CD14-positive monocyte (primary cell): ENCODE measurements at regions not wholly inside any gene's neighbourhood (a gene's known extent, or its start where the extent isn't known, plus 50 kb on each side); places are given as distances from the start of the nearest gene placed in this dataset.

ENCODE experiments used
- DNase-seq, 3 donors: peaks; one replicate each; pipeline ENCODE4 v3.0.0-alpha.2; 2011 to 2022
- H2AFZ ChIP-seq: 2 replicates; pipeline ENCODE4 v1.6.0; 2012; ENCODE audit warnings: mild to moderate bottlenecking, low read depth, low read length, inconsistent platforms; ENCODE audit not compliant: insufficient read depth, poor library complexity, severe bottlenecking
- H3K27ac ChIP-seq, 2 donors: 1 replicate in 1 of 2; 2 replicates in 1 of 2; pipeline ENCODE4 v1.5.1; 2012 to 2013; ENCODE audit warnings: low read length in 2 of 2, control low read depth in 1 of 2, inconsistent platforms in 1 of 2, low read depth in 1 of 2, mild to moderate bottlenecking in 1 of 2
- H3K27me3 ChIP-seq, 2 donors: one replicate each; pipeline versions ENCODE4 v1.6.0 to v1.6.1; 2011 to 2013; ENCODE audit warnings: low read length in 2 of 2; ENCODE audit not compliant: control insufficient read depth in 2 of 2, insufficient read depth in 2 of 2
- H3K36me3 ChIP-seq, 2 donors: replicated peaks in 1 of 2; 1 replicate in 1 of 2; 2 replicates in 1 of 2; pipeline versions ENCODE4 v1.5.1 to v1.6.1; 2012 to 2013; ENCODE audit warnings: low read length in 2 of 2, control low read depth in 1 of 2, inconsistent platforms in 1 of 2, mild to moderate bottlenecking in 1 of 2; ENCODE audit not compliant: insufficient read depth in 2 of 2, control insufficient read depth in 1 of 2
- H3K4me1 ChIP-seq, 2 donors: 1 replicate in 1 of 2; 2 replicates in 1 of 2; pipeline versions ENCODE4 v1.5.1 to v1.6.1; 2012 to 2013; ENCODE audit warnings: low read length in 2 of 2, control low read depth in 1 of 2, inconsistent platforms in 1 of 2, mild to moderate bottlenecking in 1 of 2, moderate library complexity in 1 of 2; ENCODE audit not compliant: insufficient read depth in 2 of 2, control insufficient read depth in 1 of 2
- H3K4me2 ChIP-seq: replicated peaks from 2 replicates; pipeline ENCODE3; 2012; ENCODE audit warnings: low read length, moderate library complexity, mild to moderate bottlenecking; ENCODE audit not compliant: poor library complexity, severe bottlenecking; ENCODE audit errors: extremely low read depth
- H3K4me3 ChIP-seq, 3 experiments: fragments of 200-600 bp in 1 of 3; sonication (generic) in 1 of 3; replicated peaks in 1 of 3; 1 replicate in 2 of 3; 2 replicates in 1 of 3; pipeline ENCODE4 v1.5.1; 2011 to 2013; ENCODE audit warnings: low read length in 3 of 3, mild to moderate bottlenecking in 3 of 3, control low read depth in 2 of 3, low read depth in 2 of 3, inconsistent platforms in 1 of 3, moderate library complexity in 1 of 3
- H3K79me2 ChIP-seq: 2 replicates; pipeline ENCODE4 v1.6.0; 2012; ENCODE audit warnings: mild to moderate bottlenecking, control low read depth, inconsistent platforms, low read length, moderate library complexity; ENCODE audit not compliant: insufficient read depth
- H3K9ac ChIP-seq: 2 replicates; pipeline ENCODE4 v1.6.0; 2017; ENCODE audit warnings: low read length, mild to moderate bottlenecking; ENCODE audit not compliant: insufficient read depth, poor library complexity, severe bottlenecking
- H3K9me3 ChIP-seq, 2 donors: replicated peaks in 1 of 2; 1 replicate in 1 of 2; 2 replicates in 1 of 2; pipeline versions ENCODE4 v1.5.1 to v1.6.1; 2012 to 2013; ENCODE audit warnings: low read length in 2 of 2, control low read depth in 1 of 2; ENCODE audit not compliant: control insufficient read depth in 1 of 2, insufficient read depth in 1 of 2
- H4K20me1 ChIP-seq: 2 replicates; pipeline ENCODE4 v1.6.0; 2012; ENCODE audit warnings: mild to moderate bottlenecking, low read length, control low read depth, moderate library complexity; ENCODE audit not compliant: insufficient read depth
- H3K27ac Mint-ChIP-seq, 7 donors: one replicate each; pipeline ENCODE4 v1.8.0; 2020; ENCODE audit warnings: mild to moderate bottlenecking in 7 of 7, mixed read lengths in 7 of 7, moderate library complexity in 6 of 7, inconsistent platforms in 2 of 7
- H3K27me3 Mint-ChIP-seq, 3 donors: one replicate each; pipeline ENCODE4 v1.8.0; 2021 to 2022; ENCODE audit warnings: low read depth in 3 of 3, mild to moderate bottlenecking in 3 of 3, mixed read lengths in 3 of 3, moderate library complexity in 3 of 3, inconsistent platforms in 1 of 3
- H3K36me3 Mint-ChIP-seq, 2 donors: one replicate each; pipeline ENCODE4 v1.8.0; 2020; ENCODE audit warnings: mixed read lengths in 2 of 2, inconsistent platforms in 1 of 2, mild to moderate bottlenecking in 1 of 2
- H3K4me1 Mint-ChIP-seq: one replicate; pipeline ENCODE4 v1.8.0; 2020; ENCODE audit warnings: mild to moderate bottlenecking, mixed read lengths
- H3K4me3 Mint-ChIP-seq, 2 donors: one replicate each; pipeline ENCODE4 v1.8.0; 2020; ENCODE audit warnings: mild to moderate bottlenecking in 2 of 2, mixed read lengths in 2 of 2, moderate library complexity in 1 of 2
- H3K9me3 Mint-ChIP-seq, 7 donors: one replicate each; pipeline ENCODE4 v1.8.0; 2020 to 2022; ENCODE audit warnings: mixed read lengths in 7 of 7, mild to moderate bottlenecking in 6 of 7, moderate library complexity in 6 of 7, inconsistent platforms in 2 of 7
- WGBS: methylation state at CpG from one replicate; pipeline ENCODE4 v1.1.5; 2013; ENCODE audit warnings: missing lambda C conversion rate; ENCODE audit not compliant: insufficient coverage; 5-methylcytosine and 5-hydroxymethylcytosine counted together
- intact Hi-C, 2 donors: fragments of 100-400 bp; cut with micrococcal nuclease; formaldehyde crosslinking; loops; one replicate each; pipeline versions ENCODE4 v1.15.0 to v1.15.1; 2023
- TF ChIP-seq, protein P1 (sequence below): fragments of 200-600 bp; IDR thresholded peaks from one replicate; pipeline ENCODE4 v1.8.0; 2022; ENCODE audit warnings: antibody characterized with exemption, mild to moderate bottlenecking

DNA sequence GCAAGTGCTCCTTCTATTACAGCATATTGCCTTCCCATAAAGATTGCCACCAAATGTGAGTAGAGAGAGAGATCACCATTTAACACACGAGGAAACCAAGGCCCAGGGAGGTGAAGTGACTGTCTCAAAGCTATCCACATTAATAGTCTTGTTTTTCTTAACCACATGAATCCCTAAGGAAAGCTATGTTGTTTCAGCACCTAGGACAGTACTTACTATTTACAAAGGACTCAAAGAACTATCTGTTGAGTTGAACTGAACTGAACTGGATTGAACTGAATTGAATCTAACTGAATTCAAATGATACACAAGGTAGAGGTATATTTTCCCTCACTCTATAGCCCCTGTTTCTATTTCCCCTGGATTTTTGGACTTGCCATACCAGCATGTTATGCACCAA is 430.4 kb downstream of the CAAP1 start:
- no peak overlapping the region for H3K4me3 Mint-ChIP-seq
- intact Hi-C loops = no loop called here
- TF ChIP-seq, protein P1, sequence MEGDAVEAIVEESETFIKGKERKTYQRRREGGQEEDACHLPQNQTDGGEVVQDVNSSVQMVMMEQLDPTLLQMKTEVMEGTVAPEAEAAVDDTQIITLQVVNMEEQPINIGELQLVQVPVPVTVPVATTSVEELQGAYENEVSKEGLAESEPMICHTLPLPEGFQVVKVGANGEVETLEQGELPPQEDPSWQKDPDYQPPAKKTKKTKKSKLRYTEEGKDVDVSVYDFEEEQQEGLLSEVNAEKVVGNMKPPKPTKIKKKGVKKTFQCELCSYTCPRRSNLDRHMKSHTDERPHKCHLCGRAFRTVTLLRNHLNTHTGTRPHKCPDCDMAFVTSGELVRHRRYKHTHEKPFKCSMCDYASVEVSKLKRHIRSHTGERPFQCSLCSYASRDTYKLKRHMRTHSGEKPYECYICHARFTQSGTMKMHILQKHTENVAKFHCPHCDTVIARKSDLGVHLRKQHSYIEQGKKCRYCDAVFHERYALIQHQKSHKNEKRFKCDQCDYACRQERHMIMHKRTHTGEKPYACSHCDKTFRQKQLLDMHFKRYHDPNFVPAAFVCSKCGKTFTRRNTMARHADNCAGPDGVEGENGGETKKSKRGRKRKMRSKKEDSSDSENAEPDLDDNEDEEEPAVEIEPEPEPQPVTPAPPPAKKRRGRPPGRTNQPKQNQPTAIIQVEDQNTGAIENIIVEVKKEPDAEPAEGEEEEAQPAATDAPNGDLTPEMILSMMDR = no peak

DNA sequence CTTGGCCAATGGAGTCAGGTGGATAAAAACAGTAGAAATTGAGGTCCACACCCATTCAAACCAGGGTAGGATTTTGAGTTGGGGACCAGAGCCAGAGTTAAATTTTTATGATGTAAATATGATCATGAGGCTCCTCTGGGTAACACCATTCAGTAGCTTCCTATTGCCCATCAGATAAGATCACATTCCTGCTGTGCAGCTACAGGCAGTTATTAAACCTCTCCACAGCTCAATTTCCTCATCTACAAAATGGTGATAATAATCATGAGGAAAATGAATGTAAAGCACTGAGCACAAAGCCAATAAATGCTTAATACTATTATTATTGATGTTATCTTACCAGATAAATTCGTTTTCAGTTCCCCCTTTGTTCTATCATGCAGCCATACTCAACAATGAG is 432.0 kb downstream of the CAAP1 start:
- intact Hi-C loops = no loop called here
- Histone ChIP-seq H3K27me3 (no peaks in the 10 kb centered on the region), H4K20me1 (no peaks in the 10 kb centered on the region), H3K4me1 (no peaks in the 10 kb centered on the region), H3K4me3 (no peak overlapping the region), H3K9ac (no peak overlapping the region), H3K4me2 (no peak overlapping the region), H3K36me3 (no peaks in the 10 kb centered on the region), H2AFZ (no peak overlapping the region), H3K79me2 (no peaks in the 10 kb centered on the region), H3K9me3 (no peaks in the 10 kb centered on the region), H3K27ac (no peak overlapping the region)
- TF ChIP-seq, protein P1 = no peak
- WGBS = no CpG with 5 or more reads among the region's 1 CpG
- no peak for DNase-seq
- H3K27me3 Mint-ChIP-seq = peaks cover 0 to 1% (median 0%) of the 10 kb centered on the region in 3 donors
- H3K36me3 Mint-ChIP-seq = no peaks in the 10 kb centered on the region
- H3K27ac Mint-ChIP-seq = no peak overlapping the region
- no peaks in the 10 kb centered on the region for H3K4me1 Mint-ChIP-seq
- H3K9me3 Mint-ChIP-seq = peaks cover 0 to 8% (median 2%) of the 10 kb centered on the region in 7 donors
- H3K4me3 Mint-ChIP-seq = no peak overlapping the region

More for the DNA sequence above, 430.4 kb downstream of the CAAP1 start:
- H3K36me3 Mint-ChIP-seq = no peaks in the 10 kb centered on the region
- no peak for DNase-seq
- no CpG with 5 or more reads among the region's 1 CpG for WGBS
- no peak overlapping the region for H3K27ac Mint-ChIP-seq
- H3K4me3 ChIP-seq = no peak overlapping the region
- H3K36me3 ChIP-seq = no peaks in the 10 kb centered on the region
- H3K27me3 Mint-ChIP-seq = peaks cover 0 to 1% (median 0%) of the 10 kb centered on the region in 3 donors
- H3K9me3 Mint-ChIP-seq = peaks cover 0 to 12% (median 2%) of the 10 kb centered on the region in 7 donors
- H3K27me3 ChIP-seq = no peaks in the 10 kb centered on the region
- no peak overlapping the region for H3K9ac ChIP-seq
- H2AFZ ChIP-seq = no peak overlapping the region
- H3K4me1 Mint-ChIP-seq = no peaks in the 10 kb centered on the region
- H3K79me2 ChIP-seq = no peaks in the 10 kb centered on the region
- H3K4me2 ChIP-seq = no peak overlapping the region
- no peak overlapping the region for H3K27ac ChIP-seq
- no peaks in the 10 kb centered on the region for H4K20me1 ChIP-seq
- H3K4me1 ChIP-seq = no peaks in the 10 kb centered on the region
- H3K9me3 ChIP-seq = no peaks in the 10 kb centered on the region
